ENCODE measurements at regions not wholly inside any gene's neighbourhood (a gene's known extent, or its start where the extent isn't known, plus 50 kb on each side); places are given as distances from the start of the nearest gene placed in this dataset.
A peak's percentile ranks its signal among the peaks of the same experiment; 100 is the strongest.

DNA sequence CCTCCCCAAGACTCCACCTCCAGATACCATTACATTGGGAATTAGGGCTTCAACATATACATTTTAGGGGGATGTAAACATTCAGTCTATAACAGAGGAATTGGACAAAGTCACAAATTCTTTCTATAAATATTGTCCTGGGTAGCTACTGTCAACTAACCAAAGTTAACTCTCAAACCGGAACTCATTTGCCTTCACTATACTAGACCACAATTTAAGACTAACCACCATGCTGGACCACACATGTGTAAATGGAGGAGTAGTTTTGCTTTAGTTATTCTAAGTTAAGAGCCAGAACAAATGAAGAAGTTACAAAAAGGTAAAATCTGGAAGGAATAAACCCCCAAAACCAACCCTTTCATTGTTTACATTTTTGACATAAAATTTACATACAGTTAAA is 222.8 kb downstream of the NDFIP2 start:
- no peak for DNase-seq (ENCODE audit: low spot score)

DNA sequence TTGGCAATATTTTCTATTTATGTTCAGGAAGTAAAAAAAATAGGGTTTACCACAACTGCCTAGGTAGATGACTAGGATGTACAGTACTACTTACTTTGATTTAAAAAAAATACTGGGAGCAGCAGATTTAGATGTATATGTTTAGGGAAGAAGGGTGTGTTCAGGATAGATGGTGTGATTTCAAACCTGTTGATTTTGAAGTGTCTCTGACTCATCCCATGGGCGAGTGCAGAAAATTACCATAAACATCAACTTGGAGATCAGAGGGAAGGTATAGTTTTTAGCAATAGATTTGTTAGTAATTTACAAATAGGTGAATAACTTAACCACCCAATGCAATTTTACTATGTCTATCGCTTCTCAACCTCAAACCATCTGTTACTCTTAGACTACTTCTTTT is 214.8 kb downstream of the NDFIP2 start:
- no peak for DNase-seq (ENCODE audit: low spot score)

DNA sequence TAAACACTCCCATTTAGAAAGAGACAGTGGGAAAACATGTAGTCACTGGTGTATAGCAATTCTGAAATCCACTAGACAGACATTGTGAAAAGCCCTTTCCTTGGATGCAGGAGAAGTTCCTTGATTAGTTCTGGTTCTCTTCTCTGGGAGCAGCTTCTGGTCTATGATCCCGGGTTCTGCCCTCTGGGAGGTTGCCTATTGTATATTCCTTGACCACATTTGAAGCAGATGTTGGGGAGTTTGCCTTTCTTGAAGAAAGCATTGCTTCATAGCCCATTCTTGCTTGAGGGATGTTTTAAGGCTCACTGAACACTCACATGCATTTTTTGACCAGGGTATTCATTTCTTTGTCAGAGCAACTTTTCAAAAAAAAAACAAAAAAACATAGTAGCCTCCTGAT is 211.9 kb downstream of the NDFIP2 start:
- no peak for DNase-seq (ENCODE audit: low spot score)

DNA sequence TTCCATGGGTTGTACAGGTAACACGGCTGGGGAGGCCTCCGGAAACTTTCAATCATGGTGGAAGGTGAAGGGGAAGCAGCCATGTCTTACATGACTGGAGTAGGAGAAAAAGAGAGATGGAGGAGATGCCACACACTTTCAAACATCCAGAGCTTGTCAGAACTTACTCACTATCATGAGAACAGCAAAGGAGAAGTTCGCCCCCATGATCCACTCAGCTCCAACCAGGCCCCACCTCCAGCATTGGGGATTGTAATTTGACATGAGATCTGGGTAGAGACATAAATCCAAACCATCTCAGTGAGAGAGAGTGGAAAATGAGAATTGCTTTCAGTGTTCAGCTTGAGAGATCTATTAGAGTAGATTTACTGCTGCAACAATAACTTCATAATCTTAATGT is 210.9 kb downstream of the NDFIP2 start:
- DNase-seq (ENCODE audit: low spot score): no peak

DNA sequence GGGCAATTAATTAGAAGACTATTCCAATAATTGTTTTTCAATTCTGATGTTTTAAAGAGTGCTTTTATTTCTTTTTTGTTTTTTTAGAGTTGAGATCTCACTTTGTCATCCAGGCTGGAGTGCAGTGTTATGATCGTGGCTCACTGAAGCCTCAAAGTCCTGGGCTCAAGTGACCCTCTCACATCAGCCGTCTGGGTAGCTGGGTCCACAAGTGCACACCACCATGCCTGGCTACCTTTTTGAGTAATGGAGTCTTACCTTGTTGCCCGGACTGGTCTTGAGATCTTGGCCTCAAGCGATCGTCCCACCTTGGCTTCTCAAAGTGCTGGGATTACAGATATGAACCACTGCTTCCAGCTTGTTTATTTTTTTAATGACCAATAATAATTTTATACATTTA is 207.8 kb downstream of the NDFIP2 start:
- no peak for DNase-seq (ENCODE audit: low spot score)

DNA sequence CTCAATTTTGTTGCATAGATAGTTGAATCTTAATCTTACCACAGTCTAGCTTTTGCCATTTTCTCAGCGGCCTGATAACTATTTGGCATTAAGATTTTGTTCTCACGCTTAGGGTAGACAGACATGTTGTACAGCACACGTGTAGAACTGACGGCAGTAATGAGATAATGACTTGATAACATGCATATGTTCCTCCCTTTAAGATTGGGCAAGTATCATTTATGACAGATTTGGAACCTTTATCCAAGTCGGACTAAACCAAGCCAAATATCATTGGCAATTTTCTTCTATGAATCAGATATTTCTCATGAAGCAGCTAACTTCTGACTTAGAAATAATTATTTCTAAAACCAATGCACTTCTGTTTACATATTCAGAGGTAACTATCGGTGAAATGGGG is 205.5 kb downstream of the NDFIP2 start:
- DNase-seq (ENCODE audit: low spot score): no peak

DNA sequence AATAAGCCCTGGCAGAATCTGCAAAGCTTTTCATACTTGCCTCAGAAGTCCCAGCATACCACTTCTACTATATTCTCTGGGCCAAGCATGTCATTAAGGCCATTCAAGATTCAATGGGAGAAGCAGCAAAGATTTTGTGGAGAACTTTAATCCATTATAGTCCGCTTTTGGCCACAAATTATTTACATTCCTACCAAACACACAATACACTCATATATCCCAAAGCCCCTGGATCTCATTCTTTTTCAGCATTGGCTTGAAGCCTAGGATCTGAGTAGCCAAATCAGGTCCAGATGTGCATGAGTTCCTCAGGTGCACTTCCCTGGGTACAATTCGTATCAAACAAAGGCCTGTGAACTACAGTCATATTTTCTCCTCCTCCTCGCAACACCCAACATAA is 203.4 kb downstream of the NDFIP2 start:
- DNase-seq (ENCODE audit: low spot score): no peak

DNA sequence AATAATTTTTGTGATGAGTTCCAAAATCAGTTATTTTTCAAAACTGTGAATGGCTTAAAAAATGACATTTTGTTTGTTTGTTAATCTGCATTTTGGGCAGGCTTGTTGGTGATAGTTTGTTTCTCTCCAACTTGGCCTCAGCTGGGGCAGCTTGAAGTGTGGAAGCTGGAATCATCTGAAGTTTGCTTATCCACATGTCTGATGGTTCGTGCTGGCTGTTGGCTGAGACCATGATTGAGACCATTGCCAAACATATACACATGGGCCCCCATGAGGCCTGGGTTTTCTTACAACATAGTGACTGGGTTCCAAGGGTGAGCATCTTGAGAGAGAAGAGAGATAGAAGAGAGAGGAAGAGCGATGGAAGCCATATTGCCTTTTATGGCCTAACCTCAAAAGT is 201.2 kb downstream of the NDFIP2 start:
- no peak for DNase-seq (ENCODE audit: low spot score)

DNA sequence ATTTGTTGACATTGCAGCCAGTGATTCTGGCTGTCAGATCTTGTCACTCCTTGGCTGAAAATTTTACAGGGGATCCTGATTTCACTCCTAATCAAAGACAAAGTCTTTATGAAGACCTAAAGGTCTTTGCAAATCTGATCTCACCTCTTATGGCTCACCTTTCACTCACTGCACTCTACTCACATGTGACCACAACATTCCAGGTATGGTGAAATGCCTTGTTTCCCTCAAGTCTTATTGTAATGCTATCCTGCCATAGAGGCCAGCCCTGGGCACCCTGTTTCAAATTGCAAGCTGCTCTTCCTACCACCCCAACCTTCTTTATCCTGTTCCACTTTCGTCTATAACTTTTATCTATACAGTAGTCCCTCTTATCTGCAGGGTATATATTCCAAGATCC is 200.1 kb downstream of the NDFIP2 start:
- no peak for DNase-seq (ENCODE audit: low spot score)

DNA sequence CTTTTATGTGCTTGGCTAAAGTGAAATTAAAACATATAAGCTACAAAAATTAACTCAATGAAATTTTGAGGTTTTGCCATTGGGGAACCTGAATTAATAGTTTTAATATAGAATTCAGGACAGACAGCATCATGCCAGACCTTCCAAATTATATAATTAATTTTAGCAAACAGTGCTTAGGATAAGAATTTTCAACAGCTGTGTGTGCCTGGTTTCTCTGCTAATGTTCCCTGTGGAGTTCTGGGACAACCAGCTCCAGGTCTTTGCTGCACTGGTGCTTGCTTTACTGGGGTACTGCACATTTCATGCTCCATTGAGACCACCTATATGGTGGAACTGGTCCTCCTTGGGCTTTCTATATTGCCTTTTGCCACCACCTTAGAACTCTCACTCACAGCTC is 199.5 kb downstream of the NDFIP2 start:
- no peak for DNase-seq (ENCODE audit: low spot score)

DNA sequence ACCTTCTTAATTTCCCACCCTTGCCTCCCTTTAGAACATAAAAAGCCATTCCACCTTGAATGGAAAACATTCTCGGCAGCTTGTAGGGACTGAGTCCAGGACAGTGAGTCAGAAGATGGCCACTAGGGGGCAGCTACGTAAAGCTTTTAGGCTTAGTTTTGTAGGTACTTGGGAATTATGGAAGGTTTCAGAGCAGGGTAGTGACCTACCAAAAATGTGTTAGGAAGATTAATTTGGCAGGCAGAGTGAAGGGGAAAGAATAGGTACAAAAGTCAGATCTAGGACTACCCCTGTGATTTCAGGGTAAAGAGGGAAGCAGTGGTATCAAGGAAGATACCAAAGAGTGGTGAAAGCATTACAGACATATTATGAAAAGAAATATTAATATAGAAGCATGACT is 198.4 kb downstream of the NDFIP2 start:
- peak; percentile 26 for DNase-seq (ENCODE audit: low spot score)

DNA sequence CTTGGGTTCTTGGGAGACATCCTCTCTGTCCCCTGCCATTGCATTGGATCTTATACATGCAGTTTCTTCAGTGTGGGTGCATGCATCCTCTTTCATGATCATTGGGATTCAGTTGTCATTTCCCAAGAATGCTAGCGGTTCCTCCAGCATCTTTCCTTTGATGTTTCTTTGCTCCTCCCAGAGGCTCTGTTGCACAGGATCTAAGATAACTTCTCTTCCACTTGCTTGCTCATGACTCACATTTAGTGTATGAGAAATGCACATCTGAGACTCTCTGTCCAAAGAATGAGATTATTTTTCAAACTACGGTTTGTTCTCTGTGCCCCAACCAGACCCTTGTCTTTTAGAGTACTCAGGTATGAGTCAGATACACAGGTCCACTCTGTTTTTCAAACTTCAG is 197.1 kb downstream of the NDFIP2 start:
- no peak for DNase-seq (ENCODE audit: low spot score)

DNA sequence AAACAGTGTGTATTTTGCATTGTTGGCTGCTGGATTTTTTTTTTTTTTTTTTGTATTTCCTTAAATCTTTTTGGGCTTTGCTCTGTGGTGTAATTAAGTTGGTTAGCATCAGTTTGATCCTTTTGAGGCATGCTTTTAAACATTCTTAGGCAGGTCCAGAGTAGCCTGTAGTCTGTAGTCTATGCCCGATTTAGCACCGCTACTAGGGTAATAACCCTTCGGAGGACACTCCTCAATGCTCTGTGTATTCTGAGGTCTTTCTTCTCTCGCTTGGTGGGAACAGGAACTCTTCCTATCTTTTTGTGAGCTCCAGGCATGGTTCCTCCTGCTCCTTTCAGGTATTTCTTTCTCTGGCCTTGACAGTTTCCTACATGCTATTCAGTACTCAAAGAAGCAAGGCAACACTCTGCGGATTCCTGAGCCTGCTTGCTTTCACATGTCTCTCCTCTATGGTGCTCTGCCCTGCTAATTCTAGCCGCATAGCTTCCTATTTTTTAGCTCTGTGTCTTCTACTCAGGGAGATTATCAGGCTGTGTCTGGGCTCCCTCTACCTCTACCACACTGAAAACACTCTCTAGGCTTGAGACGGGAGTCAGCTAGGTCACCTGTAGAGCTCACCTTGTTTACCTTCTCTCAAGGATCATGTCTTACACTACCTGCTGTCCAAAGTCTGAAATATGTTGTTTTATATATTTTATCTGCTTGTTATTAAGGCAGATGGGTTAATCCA is 195.1 kb downstream of the NDFIP2 start:
- no peak for DNase-seq (ENCODE audit: low spot score)

DNA sequence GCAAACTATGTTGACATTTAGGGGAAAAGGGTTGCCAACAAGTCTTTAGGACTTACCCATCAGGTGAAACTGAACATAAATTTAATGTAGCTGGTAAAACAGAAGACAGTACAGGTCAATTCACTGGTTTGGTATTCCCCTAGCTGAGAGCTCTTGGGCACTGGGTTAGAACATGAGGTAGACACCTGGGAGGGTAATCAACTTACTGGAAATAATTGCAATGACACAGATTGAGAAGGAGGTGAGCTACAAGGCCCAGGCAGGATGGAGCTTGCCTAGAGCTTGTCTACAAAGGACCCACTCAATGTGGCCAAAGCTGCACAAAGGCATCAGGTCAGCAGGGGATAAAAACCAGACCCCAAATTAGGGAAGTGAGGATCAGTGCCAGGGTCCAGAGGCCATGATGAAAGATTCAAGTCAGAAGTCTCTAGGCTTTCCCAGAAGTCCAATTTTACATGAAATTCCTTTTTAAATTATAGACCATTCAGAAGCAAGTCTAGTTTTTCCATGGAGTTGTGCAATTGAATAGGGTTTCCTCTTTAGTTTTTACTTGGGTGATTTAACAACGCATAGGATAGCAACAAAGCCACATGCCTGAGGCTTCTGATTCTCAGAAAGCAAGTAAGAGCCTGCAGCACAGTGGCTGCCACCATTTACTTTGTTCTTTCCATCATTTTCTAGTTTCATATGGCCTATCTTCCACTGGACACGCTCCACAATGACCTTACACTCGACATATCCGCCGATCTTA is 194.0 kb downstream of the NDFIP2 start:
- DNase-seq (ENCODE audit: low spot score): no peak

DNA sequence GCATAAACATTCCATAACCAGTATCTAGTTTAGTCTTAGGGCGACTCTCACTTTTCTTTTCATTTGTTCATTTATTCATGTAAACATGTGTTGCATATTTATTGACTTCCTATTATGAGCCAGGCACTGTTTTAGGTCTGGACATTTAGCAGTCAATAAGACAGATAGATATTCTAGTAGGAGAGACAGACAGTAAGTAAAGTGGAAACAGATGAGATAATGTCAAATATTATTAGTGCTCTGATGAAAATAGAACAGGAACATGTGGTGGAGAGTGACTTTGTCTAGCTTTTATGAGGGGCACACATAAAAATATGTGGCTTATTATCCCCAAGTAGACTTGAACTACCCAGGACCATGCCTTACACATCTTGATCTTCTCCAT is 193.0 kb downstream of the NDFIP2 start:
- DNase-seq (ENCODE audit: low spot score): no peak

DNA sequence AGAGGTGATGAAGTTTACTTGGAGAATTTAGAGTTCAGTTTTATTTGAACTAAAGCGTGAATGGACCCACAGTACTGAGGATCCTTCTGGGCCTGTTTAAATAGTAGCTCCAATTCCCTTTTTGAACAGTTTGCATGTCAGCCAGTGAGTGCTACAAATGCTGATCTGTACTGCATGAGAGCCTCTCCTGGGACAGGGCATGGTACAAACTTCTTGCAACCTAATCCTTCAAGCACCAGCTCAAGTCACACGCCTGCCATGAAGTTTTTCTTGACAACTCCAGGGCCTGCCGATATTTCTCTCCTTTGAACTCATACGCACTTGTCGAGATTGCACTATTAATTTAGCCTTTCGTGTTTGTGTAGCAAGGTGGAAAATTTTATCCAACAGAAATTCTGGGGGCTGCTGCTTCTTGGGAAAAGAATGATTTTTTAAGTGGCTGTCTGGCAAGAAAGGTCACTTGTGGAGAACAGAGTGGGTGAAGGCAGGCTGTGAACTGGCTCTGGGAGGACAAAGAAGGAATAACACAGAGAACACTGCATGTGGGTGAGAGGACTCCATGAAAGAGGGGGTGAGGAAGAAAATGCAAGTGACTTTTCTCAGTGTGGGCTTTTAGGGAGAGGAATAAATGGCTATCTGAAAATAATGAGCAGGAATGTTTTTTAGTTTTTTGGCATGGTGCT is 192.5 kb downstream of the NDFIP2 start:
- no peak for DNase-seq (ENCODE audit: low spot score)

DNA sequence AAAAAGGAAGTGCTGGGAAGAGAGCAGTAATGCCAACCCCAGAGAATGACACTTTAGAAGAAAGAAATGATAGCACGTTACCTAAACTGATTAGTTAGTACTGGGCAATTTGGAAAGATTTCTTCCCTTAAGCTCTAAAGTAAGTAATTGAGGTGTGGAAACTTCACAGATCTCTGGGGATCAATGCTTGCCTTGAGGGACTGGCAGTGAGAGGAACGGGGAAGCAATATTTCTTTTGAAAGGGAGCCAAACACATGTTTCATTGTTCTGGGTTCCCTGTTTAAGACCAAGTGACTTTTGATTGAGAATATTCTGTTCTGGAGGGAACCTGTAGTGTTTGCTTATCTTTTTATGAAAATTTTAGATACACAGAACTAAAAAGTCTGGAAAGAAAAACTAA is 190.5 kb downstream of the NDFIP2 start:
- no peak for DNase-seq (ENCODE audit: low spot score)

DNA sequence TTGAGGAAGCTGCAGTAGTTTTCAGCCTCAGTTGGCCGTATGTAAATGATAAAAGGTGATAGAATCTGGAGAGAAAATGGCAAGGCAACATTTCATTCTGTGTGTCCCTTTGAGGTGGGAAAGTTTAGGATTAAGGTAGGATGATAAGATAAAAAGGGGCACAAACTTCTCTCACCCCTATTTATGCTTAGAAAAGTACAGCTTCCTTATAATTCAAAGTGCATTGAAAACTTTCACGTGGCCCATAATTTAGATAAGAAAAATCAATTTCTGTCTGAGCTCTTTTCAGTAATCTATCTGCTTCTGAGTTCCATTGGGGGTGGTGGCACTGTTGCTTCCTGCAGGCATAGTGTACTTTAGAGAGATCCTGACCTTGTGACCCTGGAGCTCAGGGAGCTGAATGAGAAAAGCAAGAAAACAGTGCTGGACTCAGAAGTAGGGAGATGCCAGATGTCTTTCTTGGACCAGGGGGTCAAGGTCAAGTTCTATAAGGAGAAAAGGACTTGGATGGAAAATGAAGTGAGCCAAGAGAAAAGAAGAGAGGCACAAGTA is 187.3 kb downstream of the NDFIP2 start:
- DNase-seq (ENCODE audit: low spot score): no peak

DNA sequence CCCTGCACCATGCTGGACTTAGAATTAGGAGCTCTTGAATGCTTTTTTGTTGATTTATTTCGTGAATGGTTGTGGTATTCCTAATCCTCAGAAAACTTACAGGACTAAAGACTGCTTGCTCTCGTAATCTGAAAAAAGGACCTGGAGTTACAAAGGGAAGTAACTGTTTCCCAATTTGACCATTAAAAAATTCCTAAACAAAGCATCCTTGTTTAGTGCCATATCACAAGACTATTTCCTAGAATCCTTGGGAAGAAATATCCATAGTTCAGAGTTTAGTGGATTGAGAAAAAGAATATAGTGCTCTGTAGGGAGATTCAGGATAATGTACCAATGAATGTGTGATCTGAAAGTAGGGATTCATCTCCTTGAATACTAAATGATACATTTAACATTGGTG is 186.8 kb downstream of the NDFIP2 start:
- DNase-seq (ENCODE audit: low spot score): no peak

DNA sequence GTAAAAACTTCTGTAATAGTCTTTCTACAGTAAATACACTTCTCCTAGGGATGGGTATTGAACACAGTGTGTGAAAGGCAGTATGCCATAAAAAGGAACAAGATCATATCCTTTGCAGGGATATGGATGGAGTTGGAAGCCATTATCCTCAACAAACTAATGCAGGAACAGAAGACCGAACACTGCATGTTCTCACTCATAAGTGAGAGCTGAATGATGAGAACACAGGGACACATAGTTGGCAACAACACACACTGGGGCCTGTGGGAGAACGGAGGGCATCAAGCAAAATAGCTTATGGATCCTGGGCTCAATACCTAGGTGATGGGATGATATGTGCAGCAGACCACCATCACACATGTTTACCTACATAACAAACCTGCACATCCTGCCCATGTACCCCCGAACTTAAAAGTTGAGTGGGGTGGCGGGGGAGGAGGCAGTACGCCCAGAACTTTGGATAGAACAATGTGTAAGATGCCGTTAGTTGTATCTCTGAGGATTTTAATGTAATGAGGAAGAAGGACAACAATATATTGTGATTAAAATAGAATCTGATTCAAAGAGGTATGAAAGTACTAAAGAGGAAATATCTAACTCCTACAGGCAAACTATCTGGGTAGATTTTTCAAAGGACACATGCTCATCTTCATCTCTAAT is 183.2 kb downstream of the NDFIP2 start:
- DNase-seq (ENCODE audit: low spot score): no peak

DNA sequence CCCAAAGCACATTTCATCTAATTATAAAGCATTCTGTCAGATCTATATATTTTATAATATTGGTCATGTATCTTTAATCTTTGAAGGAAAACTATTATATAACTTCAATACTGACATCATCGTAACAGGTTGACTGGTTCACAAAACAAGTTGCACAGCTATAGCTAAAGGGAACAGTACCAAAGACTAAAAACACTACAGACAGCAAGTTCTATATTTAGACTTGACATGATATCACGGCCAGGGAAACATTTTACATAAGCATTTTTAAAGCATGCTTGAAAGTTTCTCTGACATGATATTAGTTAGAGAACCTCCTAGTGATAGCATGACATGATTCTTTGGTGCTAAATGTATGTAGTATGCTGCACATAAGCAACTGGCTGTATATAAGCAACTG is 182.5 kb downstream of the NDFIP2 start:
- DNase-seq (ENCODE audit: low spot score): no peak

DNA sequence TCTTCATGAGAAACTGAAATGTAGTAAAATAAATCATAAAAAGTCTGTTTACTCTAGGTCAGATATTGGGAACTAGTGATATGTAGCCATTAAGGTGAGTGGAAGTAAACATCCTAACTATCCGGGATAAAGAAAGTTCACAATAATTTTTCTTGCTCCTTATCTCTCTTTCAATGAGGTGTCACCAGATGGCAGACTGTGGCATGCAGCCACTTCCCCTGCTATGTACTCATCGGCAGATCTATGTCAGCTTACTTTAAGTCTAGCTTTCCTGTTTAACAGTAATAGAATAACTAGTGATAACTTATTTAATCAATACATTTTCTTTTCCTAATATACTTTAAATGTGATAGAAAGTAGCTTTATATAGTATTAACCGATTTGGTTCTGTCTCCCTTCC is 181.9 kb downstream of the NDFIP2 start:
- DNase-seq (ENCODE audit: low spot score): no peak

DNA sequence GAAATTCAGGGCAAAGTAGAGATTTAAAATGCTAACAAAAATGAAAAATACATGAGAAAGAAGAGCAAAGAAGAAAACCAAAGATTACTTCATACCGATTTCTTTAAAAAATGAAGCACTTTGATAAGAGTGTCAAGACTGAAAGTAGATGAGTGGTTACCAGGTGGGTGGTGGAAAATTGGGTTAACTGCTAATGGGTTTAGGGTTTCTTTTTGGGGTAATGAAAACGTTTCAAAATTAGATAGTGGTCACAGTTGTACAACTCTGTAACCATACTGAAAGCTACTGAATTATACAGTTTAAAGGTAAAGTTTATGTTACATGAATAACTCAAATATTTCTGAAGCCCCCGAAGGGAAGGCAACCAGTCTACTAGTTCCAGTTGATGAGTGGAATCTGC is 179.4 kb downstream of the NDFIP2 start:
- DNase-seq (ENCODE audit: low spot score): no peak

All from hematopoietic multipotent progenitor cell treated with erythropoietin and hydrocortisone succinate and interleukin-3 and kit ligand, for 17 days (in vitro differentiated cells).